ENCODE measurements at regions not wholly inside any gene's neighbourhood (a gene's known extent, or its start where the extent isn't known, plus 50 kb on each side); places are given as distances from the start of the nearest gene placed in this dataset.

GRCh38 chr4:122555216-122555615, 65.7 kb downstream of the IL21 start:
- no peak for TF ChIP-seq CTCF (IDR thresholded peaks at IDR 0.05; ENCODE audit: extremely low read depth in 1 of 2, insufficient read depth in 1 of 2, low read depth in 1 of 2, low read length in 2 of 2)
- no peak for TF ChIP-seq MAX (IDR thresholded peaks at IDR 0.05; ENCODE audit: insufficient read depth, insufficient read length)
- no peak for TF ChIP-seq POLR2A (IDR thresholded peaks at IDR 0.05; ENCODE audit: low read depth, low read length)
- TF ChIP-seq POLR2AphosphoS5 (IDR thresholded peaks at IDR 0.05; ENCODE audit: insufficient read depth, low read depth, low read length) = no peak
